ENCODE measurements at regions not wholly inside any gene's neighbourhood (a gene's known extent, or its start where the extent isn't known, plus 50 kb on each side); places are given as distances from the start of the nearest gene placed in this dataset.
"Not testable (repeated sequence)": the region's sequence is repeated elsewhere in the genome, so short reads cannot be mapped to it uniquely, and the experiment has no call there.

DNA sequence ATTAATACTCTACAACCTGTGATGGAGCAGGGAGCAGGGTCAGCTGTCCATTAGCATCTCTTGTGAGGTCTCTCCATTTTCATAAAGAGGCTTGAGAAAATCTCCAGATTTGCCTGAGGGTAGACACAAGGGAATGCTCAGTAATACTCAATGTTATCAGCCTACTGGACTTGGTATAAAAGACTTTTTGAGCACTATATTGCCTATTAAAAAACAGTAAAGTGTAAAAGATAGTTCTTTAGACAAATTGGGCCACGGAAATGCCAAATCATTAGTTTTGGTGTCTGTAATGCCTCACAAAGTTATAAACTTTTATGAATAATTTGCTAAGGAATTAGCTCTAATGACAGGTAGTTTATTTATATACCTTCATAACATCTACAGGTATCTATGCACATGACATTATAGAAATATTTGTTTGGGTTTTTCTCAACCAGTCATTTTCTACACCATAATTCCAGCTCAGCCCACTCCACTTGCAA, 1524.9 kb upstream of the TPTE start:
- H3K27me3 Mint-ChIP-seq = peaks cover 29% of the 10 kb centered on the region in 2 donors
- not testable (repeated sequence) for H3K36me3 Mint-ChIP-seq (ENCODE audit: insufficient read depth); H3K27ac Mint-ChIP-seq; H3K4me3 Mint-ChIP-seq; H3K4me1 Mint-ChIP-seq (ENCODE audit: low read depth in 2 of 2); ATAC-seq (replicated peaks); DNase-seq
- H3K9me3 Mint-ChIP-seq = peaks cover 24 to 28% of the 10 kb centered on the region in 2 donors

- no peaks in the 10 kb centered on the region for H3K36me3 Mint-ChIP-seq (ENCODE audit: insufficient read depth)
- H3K4me1 Mint-ChIP-seq (ENCODE audit: low read depth in 2 of 2) = no peaks in the 10 kb centered on the region
- no peak overlapping the region for H3K27ac Mint-ChIP-seq
- peaks cover 24% of the 10 kb centered on the region in 2 donors for H3K27me3 Mint-ChIP-seq
- H3K4me3 Mint-ChIP-seq = no peak overlapping the region
- peaks cover 19 to 24% of the 10 kb centered on the region in 2 donors for H3K9me3 Mint-ChIP-seq
- DNase-seq = no peak
- no peak for ATAC-seq (replicated peaks)
These were observed 1524.4 kb upstream of the TPTE start for GRCh38 chr21:8997011-8997440.

DNA sequence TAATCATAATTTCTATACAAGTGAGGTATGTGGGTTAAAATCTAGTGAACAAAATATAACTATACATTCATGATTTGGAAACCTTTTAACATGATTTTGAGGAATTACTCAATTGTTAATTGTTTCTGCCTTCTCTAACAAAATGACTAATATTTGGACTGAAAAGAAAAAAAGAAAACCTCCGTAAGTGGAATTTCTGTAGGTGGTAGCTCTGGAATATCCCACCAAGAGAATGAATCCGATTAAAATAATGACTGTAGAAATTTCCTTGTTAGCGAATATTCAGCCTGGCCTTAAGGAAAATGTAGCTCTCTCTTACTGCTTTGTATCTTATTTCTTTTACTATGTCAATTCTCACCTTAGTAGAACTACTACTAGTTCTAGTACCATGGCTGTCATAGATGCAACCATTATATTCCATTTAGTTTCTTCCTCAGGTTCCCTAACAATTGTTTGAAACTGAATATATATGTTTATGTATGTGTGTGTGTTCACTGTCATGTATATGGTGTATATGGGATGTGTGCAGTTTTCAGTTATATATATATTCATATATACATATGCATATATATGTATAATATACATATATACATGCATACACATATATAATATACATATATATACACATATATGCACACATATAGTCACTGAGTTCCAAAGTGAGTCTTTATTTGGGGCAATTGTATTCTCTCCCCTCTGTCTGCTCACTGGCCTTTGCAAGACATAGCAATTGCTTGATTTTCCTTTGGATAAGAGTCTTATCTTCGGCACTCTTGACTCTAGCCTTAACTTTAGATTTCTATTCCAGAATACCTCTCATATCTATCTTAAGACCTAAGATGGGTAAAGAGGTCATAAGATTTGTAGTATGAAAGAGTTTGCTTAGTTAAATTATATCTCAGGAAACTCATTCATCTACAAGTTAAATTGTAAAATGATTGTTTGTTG, 1523.7 kb upstream of the TPTE start:
- peaks cover 12 to 19% of the 10 kb centered on the region in 2 donors for H3K9me3 Mint-ChIP-seq
- not testable (repeated sequence) for H3K4me1 Mint-ChIP-seq (ENCODE audit: low read depth in 2 of 2); H3K36me3 Mint-ChIP-seq (ENCODE audit: insufficient read depth); DNase-seq; H3K27ac Mint-ChIP-seq; H3K4me3 Mint-ChIP-seq; ATAC-seq (replicated peaks)
- peaks cover 17 to 18% of the 10 kb centered on the region in 2 donors for H3K27me3 Mint-ChIP-seq

DNA sequence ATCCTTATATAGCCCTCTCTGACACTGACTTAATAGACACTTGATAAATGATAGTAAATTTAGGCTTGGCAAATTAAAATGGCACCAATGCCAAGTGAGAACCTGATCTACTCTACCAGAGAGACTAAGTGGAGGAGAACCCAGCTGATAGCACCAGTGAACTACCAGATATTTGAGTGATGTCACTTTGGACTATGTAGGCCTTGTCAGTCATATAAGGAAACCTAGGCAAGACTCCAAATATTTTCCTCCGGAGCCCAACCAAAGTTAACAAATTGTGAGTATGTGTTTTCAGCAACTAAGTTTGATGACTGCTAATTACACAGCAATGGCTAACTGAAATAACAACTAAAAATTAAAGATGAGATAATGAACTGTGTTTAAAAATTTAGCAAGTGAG, 1522.9 kb upstream of the TPTE start:
- ATAC-seq (replicated peaks); H3K27ac Mint-ChIP-seq; H3K36me3 Mint-ChIP-seq (ENCODE audit: insufficient read depth); H3K27me3 Mint-ChIP-seq; DNase-seq; H3K4me1 Mint-ChIP-seq (ENCODE audit: low read depth in 2 of 2); H3K4me3 Mint-ChIP-seq: not testable (repeated sequence)
- H3K9me3 Mint-ChIP-seq = peaks cover 4 to 14% of the 10 kb centered on the region in 2 donors

GRCh38 chr21:8998946-8999681, 1522.3 kb upstream of the TPTE start:
- ATAC-seq (replicated peaks) (no peak), DNase-seq (no peak)
- Mint-ChIP-seq H3K27me3 (peaks cover 4 to 6% of the 10 kb centered on the region in 2 donors), H3K9me3 (peaks cover 0 to 12% of the 10 kb centered on the region in 2 donors), H3K4me3 (no peak overlapping the region), H3K27ac (no peak overlapping the region), H3K36me3 (ENCODE audit: insufficient read depth) (no peaks in the 10 kb centered on the region), H3K4me1 (ENCODE audit: low read depth in 2 of 2) (no peaks in the 10 kb centered on the region)

DNA sequence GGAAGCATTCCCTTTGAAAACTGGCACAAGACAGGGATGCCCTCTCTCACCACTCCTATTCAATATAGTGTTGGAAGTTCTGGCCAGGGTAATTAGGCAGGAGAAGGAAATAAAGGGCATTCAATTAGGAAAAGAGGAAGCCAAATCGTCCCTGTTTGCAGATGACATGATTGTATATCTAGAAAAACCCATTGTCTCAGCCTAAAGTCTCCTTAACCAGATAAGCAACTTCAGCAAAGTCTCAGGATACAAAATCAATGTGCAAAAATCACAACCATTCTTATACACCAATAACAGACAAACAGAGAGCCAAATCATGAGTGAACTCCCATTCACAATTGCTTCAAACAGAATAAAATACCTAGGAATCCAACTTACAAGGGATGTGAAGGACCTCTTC, 1521.3 kb upstream of the TPTE start:
- ATAC-seq (replicated peaks); H3K9me3 Mint-ChIP-seq; H3K27ac Mint-ChIP-seq; H3K4me3 Mint-ChIP-seq; H3K4me1 Mint-ChIP-seq (ENCODE audit: low read depth in 2 of 2); H3K36me3 Mint-ChIP-seq (ENCODE audit: insufficient read depth); DNase-seq: not testable (repeated sequence)
- H3K27me3 Mint-ChIP-seq = peaks cover 8 to 11% of the 10 kb centered on the region in 2 donors

DNA sequence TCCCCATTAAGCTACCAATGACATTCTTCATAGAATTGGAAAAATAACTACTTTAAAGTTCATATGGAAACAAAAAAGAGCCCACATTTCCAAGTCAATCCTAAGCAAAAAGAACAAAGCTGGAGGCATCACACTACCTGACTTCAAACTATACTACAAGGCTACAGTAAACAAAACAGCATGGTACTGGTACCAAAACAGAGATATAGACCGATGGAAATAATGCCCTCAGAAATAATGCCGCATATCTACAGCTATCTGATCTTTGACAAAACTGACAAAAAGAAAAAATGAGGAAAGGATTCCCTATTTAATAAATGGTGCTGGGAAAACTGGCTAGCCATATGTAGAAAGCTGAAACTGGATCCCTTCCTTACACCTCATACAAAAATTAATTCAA, 1520.7 kb upstream of the TPTE start:
- H3K27me3 Mint-ChIP-seq = peaks cover 8 to 16% of the 10 kb centered on the region in 2 donors
- H3K27ac Mint-ChIP-seq; H3K4me3 Mint-ChIP-seq; DNase-seq; H3K36me3 Mint-ChIP-seq (ENCODE audit: insufficient read depth); ATAC-seq (replicated peaks); H3K4me1 Mint-ChIP-seq (ENCODE audit: low read depth in 2 of 2); H3K9me3 Mint-ChIP-seq: not testable (repeated sequence)

- H3K27ac Mint-ChIP-seq = not testable (repeated sequence)
These were observed 1519.3 kb upstream of the TPTE start for GRCh38 chr21:9001890-9002663.

DNA sequence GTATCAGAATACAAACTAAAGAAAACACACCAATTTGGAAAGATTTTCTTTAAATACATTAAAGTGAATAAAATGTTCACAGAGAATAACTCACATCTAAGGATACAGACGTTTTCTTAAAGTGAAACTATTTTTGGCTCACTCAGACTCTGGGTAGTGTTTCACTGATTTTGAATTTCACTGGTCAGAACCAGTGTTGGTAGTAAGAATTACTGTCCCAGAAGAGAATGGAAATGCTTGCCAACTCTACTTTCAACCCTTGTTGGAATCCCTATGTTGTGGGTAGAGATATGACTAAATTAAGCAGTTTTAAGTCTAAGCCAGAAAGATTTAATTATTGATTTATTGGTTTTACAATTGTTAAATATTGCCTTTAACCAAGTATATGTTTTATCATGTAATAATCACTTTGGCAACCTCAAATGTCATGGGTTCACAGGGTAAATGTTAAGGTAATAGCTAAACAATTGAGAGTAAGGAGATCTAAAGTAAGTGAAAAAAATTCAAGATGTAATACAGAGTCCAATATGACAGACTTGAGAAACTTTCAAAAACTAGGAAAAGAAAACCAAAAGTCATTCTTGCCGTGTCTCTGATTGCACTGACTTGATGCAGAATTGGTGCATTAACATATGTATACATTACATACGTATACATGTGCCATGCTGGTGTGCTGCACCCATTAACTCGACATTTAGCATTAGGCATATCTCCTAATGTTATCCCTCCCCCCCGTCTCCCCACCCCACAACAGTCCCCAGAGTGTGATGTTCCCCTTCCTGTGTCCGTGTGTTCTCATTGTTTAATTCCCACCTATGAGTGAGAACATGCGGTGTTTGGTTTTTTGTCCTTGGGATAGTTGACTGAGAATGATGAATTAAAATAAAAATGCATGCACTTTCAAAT, 1517.2 kb upstream of the TPTE start:
- not testable (repeated sequence) for H3K36me3 Mint-ChIP-seq (ENCODE audit: insufficient read depth); H3K27ac Mint-ChIP-seq; ATAC-seq (replicated peaks); H3K4me3 Mint-ChIP-seq; DNase-seq; H3K4me1 Mint-ChIP-seq (ENCODE audit: low read depth in 2 of 2)
- H3K27me3 Mint-ChIP-seq = peaks cover 29 to 50% of the 10 kb centered on the region in 2 donors
- H3K9me3 Mint-ChIP-seq = peaks cover 0 to 12% of the 10 kb centered on the region in 2 donors

More at GRCh38 chr21:9001890-9002663, 1519.3 kb upstream of the TPTE start:
- peaks cover 14 to 30% of the 10 kb centered on the region in 2 donors for H3K27me3 Mint-ChIP-seq
- not testable (repeated sequence) for H3K4me3 Mint-ChIP-seq; H3K9me3 Mint-ChIP-seq; H3K4me1 Mint-ChIP-seq (ENCODE audit: low read depth in 2 of 2); H3K36me3 Mint-ChIP-seq (ENCODE audit: insufficient read depth); DNase-seq; ATAC-seq (replicated peaks)

DNA sequence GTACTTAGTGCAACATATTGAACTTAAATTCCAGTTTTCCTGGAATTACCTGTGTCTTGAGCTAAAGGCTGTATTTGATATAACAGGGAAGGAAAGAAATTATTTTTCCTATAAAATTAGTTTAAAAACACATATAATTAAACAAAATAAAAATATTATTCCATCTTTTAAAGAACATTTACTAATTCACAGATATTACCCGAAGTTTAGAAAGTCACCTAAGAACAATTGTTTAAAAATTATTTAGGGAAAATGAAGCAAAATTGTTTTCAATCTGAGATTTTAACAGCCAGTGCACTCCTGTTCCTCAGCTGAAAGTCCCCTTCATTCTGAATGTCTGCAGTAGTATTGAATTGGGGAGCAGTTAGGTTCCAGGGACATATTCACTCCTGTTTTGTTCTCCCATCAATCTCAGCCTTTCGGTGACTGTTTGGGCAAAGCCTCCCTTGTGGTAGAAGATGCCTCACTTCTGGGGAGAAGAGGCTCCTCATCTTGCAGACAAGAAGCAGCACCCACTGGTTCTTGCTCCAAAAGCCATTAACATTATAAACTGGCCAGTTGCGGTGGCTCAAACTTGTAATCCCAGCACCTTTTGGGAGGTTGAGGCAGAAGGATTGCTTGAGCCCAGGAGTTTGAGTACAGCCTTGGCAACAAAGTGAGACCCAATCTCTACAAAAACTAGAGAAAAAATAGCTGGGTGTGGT, 1516.4 kb upstream of the TPTE start:
- H3K4me3 Mint-ChIP-seq; H3K4me1 Mint-ChIP-seq (ENCODE audit: low read depth in 2 of 2); H3K36me3 Mint-ChIP-seq (ENCODE audit: insufficient read depth); DNase-seq; H3K27ac Mint-ChIP-seq; ATAC-seq (replicated peaks): not testable (repeated sequence)
- peaks cover 0 to 14% of the 10 kb centered on the region in 2 donors for H3K9me3 Mint-ChIP-seq
- peaks cover 35 to 57% of the 10 kb centered on the region in 2 donors for H3K27me3 Mint-ChIP-seq

- H3K27me3 Mint-ChIP-seq = peaks cover 38 to 61% of the 10 kb centered on the region in 2 donors
- H3K4me1 Mint-ChIP-seq (ENCODE audit: low read depth in 2 of 2); DNase-seq; H3K4me3 Mint-ChIP-seq; ATAC-seq (replicated peaks); H3K36me3 Mint-ChIP-seq (ENCODE audit: insufficient read depth); H3K9me3 Mint-ChIP-seq; H3K27ac Mint-ChIP-seq: not testable (repeated sequence)
These were observed 1515.7 kb upstream of the TPTE start for GRCh38 chr21:9005671-9006070.

DNA sequence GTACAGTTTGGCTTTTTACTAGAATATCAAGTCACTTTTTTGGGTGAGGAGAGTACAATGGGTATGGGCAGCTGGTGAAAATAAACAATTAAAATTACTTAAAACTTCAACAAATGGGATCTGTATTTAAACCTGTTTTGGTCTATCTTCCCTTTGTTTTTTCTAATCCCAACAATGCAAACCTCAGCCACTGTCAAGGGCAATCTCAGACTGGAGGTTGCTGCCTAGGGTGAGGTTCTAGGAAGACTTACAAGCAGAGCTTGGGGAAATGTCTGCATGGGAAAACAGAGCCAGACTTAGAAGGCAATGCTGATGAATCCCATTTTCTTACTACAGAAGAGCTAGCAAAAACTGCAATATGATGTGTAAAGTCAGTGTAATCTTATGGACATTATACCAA, 1515.3 kb upstream of the TPTE start:
- H3K9me3 Mint-ChIP-seq; H3K36me3 Mint-ChIP-seq (ENCODE audit: insufficient read depth); H3K27ac Mint-ChIP-seq; H3K4me1 Mint-ChIP-seq (ENCODE audit: low read depth in 2 of 2); ATAC-seq (replicated peaks); DNase-seq; H3K4me3 Mint-ChIP-seq: not testable (repeated sequence)
- H3K27me3 Mint-ChIP-seq = peaks cover 42 to 65% of the 10 kb centered on the region in 2 donors

All from effector memory CD8-positive, alpha-beta T cell (primary cell).